SK-N-SH (cell line): ENCODE measurements at regions not wholly inside any gene's neighbourhood (a gene's known extent, or its start where the extent isn't known, plus 50 kb on each side); places are given as distances from the start of the nearest gene placed in this dataset.

Experiments used
- CTCF ChIA-PET: fragments of 300-600, 350-600 bp; formaldehyde crosslinking; extraction: SDS; loops from one replicate; lab custom pipeline; 2021; lab: Yijun Ruan, JAX
- POLR2A ChIA-PET: fragments of 350-600 bp; sonication (Branson Sonifier 250); formaldehyde crosslinking; extraction: SDS; loops from one replicate; lab custom pipeline; 2020; ENCODE audit warnings: antibody characterized with exemption, inconsistent platforms; lab: Yijun Ruan, JAX
- DNase-seq: peaks from one replicate; pipeline ENCODE4 v3.0.0; 2012
- H2AFZ ChIP-seq: fragments of 200-600 bp; sonication (generic); 2 replicates; pipeline ENCODE4 v1.8.1; 2016; ENCODE audit warnings: antibody characterized with exemption, mild to moderate bottlenecking, low read depth
- H3F3A ChIP-seq: fragments of 200-600 bp; sonication (generic); replicated peaks from 2 replicates; pipeline ENCODE3; 2016; ENCODE audit warnings: antibody characterized with exemption, mild to moderate bottlenecking; ENCODE audit not compliant: insufficient read depth
- H3K27ac ChIP-seq, 2 experiments: fragments of 200-500 bp in 1 of 2; fragments of 200-600 bp in 1 of 2; sonication (Bioruptor generic) in 1 of 2; sonication (generic), shearing (Covaris generic) in 1 of 2; 2 replicates each; pipeline versions ENCODE4 v1.5.1 to v1.6.1; 2014 to 2016; ENCODE audit warnings: low read depth in 2 of 2, inconsistent platforms in 1 of 2, low read length in 1 of 2, mild to moderate bottlenecking in 1 of 2, mixed read lengths in 1 of 2
- H3K27me3 ChIP-seq: fragments of 200-600 bp; sonication (generic), shearing (Covaris generic); 2 replicates; pipeline ENCODE4 v1.6.1; 2016; ENCODE audit warnings: mixed run types; ENCODE audit not compliant: insufficient read depth
- H3K36me3 ChIP-seq, 2 experiments: fragments of 200-500 bp in 1 of 2; fragments of 200-600 bp in 1 of 2; sonication (Bioruptor generic) in 1 of 2; sonication (generic) in 1 of 2; replicated peaks in 1 of 2; 2 replicates each; pipeline versions ENCODE3 to v1.5.1; 2014 to 2016; ENCODE audit warnings: low read length in 1 of 2, mild to moderate bottlenecking in 1 of 2; ENCODE audit not compliant: insufficient read depth in 2 of 2, control insufficient read depth in 1 of 2
- H3K4me1 ChIP-seq, 2 experiments: fragments of 200-500 bp in 1 of 2; fragments of 200-600 bp in 1 of 2; sonication (Bioruptor generic) in 1 of 2; sonication (generic), shearing (Covaris generic) in 1 of 2; 2 replicates each; pipeline versions ENCODE4 v1.5.1 to v1.6.1; 2014 to 2016; ENCODE audit warnings: low read depth in 1 of 2, low read length in 1 of 2, mixed run types in 1 of 2; ENCODE audit not compliant: insufficient read depth in 2 of 2, control insufficient read depth in 1 of 2
- H3K4me2 ChIP-seq: fragments of 200-600 bp; sonication (generic), shearing (Covaris generic); 2 replicates; pipeline ENCODE4 v1.6.1; 2017; ENCODE audit warnings: mixed run types
- H3K4me3 ChIP-seq, 2 experiments: fragments of 200-500 bp in 1 of 2; fragments of 200-600 bp in 1 of 2; sonication (Bioruptor generic) in 1 of 2; sonication (generic), shearing (Covaris generic) in 1 of 2; 2 replicates each; pipeline versions ENCODE4 v1.5.1 to v1.8.1; 2014 to 2016; ENCODE audit warnings: low read depth in 2 of 2, inconsistent platforms in 1 of 2, low read length in 1 of 2, mild to moderate bottlenecking in 1 of 2, mixed read lengths in 1 of 2, moderate library complexity in 1 of 2
- H3K79me2 ChIP-seq: fragments of 200-600 bp; sonication (generic); 2 replicates; pipeline ENCODE4 v1.8.1; 2017; ENCODE audit warnings: mild to moderate bottlenecking; ENCODE audit not compliant: insufficient read depth
- H3K9ac ChIP-seq: fragments of 200-600 bp; sonication (generic); 2 replicates; pipeline ENCODE4 v1.6.1; 2017; ENCODE audit warnings: mixed run types
- H3K9me2 ChIP-seq: fragments of 200-600 bp; sonication (generic); 2 replicates; pipeline ENCODE4 v1.6.1; 2017; ENCODE audit warnings: mixed run types
- H3K9me3 ChIP-seq: fragments of 200-600 bp; sonication (generic); 2 replicates; pipeline ENCODE4 v1.6.1; 2017; ENCODE audit warnings: mixed run types, mild to moderate bottlenecking, moderate library complexity
- H4K20me1 ChIP-seq: fragments of 200-600 bp; sonication (generic); 2 replicates; pipeline ENCODE4 v1.6.1; 2017; ENCODE audit warnings: mild to moderate bottlenecking, mixed run types; ENCODE audit not compliant: insufficient read depth
- ELF1 ChIP-seq: IDR thresholded peaks from 2 replicates; pipeline ENCODE4 v1.4.0; 2012
- EP300 ChIP-seq, 2 experiments: IDR thresholded peaks; 2 replicates each; pipeline versions ENCODE4 v1.4.0 to v1.6.1; 2012; ENCODE audit warnings: borderline replicate concordance in 1 of 2, low read depth in 1 of 2, low read length in 1 of 2
- FOSL2 ChIP-seq: IDR thresholded peaks from 2 replicates; pipeline ENCODE4 v1.4.0; 2012; ENCODE audit warnings: low read depth, mild to moderate bottlenecking, moderate library complexity, borderline replicate concordance
- FOXM1 ChIP-seq: IDR thresholded peaks from 2 replicates; pipeline ENCODE4 v1.4.0; 2012; ENCODE audit warnings: low read depth, mild to moderate bottlenecking
- GATA2 ChIP-seq: sonication (generic); formaldehyde crosslinking; IDR thresholded peaks from 2 replicates; pipeline ENCODE4 v1.5.0; 2020; ENCODE audit warnings: mild to moderate bottlenecking, missing genetic modification reagents
- JUND ChIP-seq: IDR thresholded peaks from 2 replicates; pipeline ENCODE4 v1.4.0; 2012
- MXI1 ChIP-seq: IDR thresholded peaks from 2 replicates; pipeline ENCODE4 v1.6.1; 2012; ENCODE audit warnings: mild to moderate bottlenecking, low read depth, low read length, improper control_type of control experiment
- NFIC ChIP-seq: IDR thresholded peaks from 2 replicates; pipeline ENCODE4 v1.4.0; 2012; ENCODE audit warnings: borderline replicate concordance
- POLR2AphosphoS5 ChIP-seq: IDR thresholded peaks from 2 replicates; pipeline ENCODE4 v1.6.1; 2012; ENCODE audit warnings: low read depth, low read length
- RAD21 ChIP-seq: IDR thresholded peaks from 2 replicates; pipeline ENCODE4 v1.6.1; 2012; ENCODE audit warnings: mild to moderate bottlenecking, low read length
- RCOR1 ChIP-seq: fragments of 150-350 bp; IDR thresholded peaks from 2 replicates; pipeline ENCODE4 v1.6.1; 2017; ENCODE audit warnings: antibody characterized with exemption, low read length
- SIN3A ChIP-seq: IDR thresholded peaks from 2 replicates; pipeline ENCODE4 v1.6.1; 2012; ENCODE audit warnings: low read depth, mild to moderate bottlenecking, low read length, moderate library complexity, borderline replicate concordance
- SMC3 ChIP-seq: IDR thresholded peaks from 2 replicates; pipeline ENCODE4 v1.6.1; 2012; ENCODE audit warnings: low read depth, low read length, improper control_type of control experiment
- TAF1 ChIP-seq: IDR thresholded peaks from 2 replicates; pipeline ENCODE4 v1.6.1; 2012; ENCODE audit warnings: low read depth, mild to moderate bottlenecking, low read length, moderate library complexity, borderline replicate concordance
- TCF12 ChIP-seq: IDR thresholded peaks from 2 replicates; pipeline ENCODE4 v1.4.0; 2012
- TEAD4 ChIP-seq: IDR thresholded peaks from 2 replicates; pipeline ENCODE4 v1.4.0; 2012; ENCODE audit warnings: mild to moderate bottlenecking, borderline replicate concordance; ENCODE audit not compliant: insufficient read depth
- WGBS: methylation state at CpG from one replicate; pipeline ENCODE4 v1.1.6; 2017; ENCODE audit warnings: low lambda C conversion rate; 5-methylcytosine and 5-hydroxymethylcytosine counted together
- TF ChIP-seq, protein P1 (sequence below): fragments of 150-350 bp; IDR thresholded peaks from 2 replicates; pipeline ENCODE4 v1.6.1; 2017; ENCODE audit warnings: antibody characterized with exemption, low read length, low read depth, borderline replicate concordance
- TF ChIP-seq, protein P2 (sequence below): IDR thresholded peaks from 2 replicates; pipeline ENCODE4 v1.6.1; 2012; ENCODE audit warnings: mild to moderate bottlenecking, low read depth, low read length, moderate library complexity
- TF ChIP-seq, protein P3 (sequence below): fragments of 150-350 bp; IDR thresholded peaks from 2 replicates; pipeline ENCODE4 v1.6.1; 2016; ENCODE audit warnings: mild to moderate bottlenecking, low read depth, low read length
- TF ChIP-seq, protein P4 (sequence below): IDR thresholded peaks from 2 replicates; pipeline ENCODE4 v1.4.0; 2012; ENCODE audit warnings: low read depth, borderline replicate concordance

DNA sequence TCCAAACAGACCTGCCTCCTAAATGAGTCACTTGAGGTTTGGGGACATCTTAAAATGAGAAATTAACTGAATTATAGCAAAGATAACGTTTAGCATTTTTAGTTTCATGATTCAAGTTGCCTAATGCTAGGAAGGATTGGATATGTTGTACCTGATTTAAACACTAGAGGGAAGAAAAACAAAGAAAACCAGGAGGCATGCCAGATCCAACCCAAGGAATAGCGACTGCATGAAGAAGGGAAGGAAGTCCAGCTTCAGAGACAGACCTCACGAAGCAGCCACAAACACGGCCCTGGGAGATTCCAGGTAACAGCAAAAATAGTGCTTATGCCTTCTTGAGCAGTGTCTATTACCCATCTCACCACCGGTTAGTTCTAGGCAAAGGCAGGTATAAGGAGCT is 499.9 kb upstream of the SPHKAP start (continued):
- TF ChIP-seq SMC3 (peak; percentile 13; the same call in 1 of the 2 replicates), NFIC (no peak), TAF1 (no peak), RAD21 (peak; percentile 55), TCF12 (no peak), TEAD4 (no peak)

DNA sequence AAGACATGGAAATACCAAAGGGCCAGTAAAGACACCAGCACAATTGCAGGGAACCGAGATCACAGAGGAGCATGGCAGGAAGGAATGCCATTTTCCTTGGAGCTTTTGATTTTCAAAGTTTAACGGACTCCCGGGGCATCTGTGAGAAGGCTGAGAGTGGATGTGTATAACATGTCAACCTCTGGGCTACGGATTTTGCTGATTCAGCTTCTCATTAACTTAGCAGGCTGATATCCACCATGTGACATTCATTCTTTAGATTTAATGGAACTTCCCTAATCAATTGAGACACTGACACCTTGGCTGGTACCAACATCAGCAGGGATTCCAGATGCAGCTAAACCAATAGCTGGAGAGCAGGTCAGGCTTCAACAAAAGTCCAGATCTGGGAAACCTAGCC is 496.6 kb upstream of the SPHKAP start:
- POLR2A ChIA-PET, result no interaction called here
- Histone ChIP-seq H2AFZ (no peak overlapping the region), H3K9me3 (no peaks in the 10 kb centered on the region), H3F3A (no peaks in the 10 kb centered on the region), H3K4me1 (peaks cover 0 to 7% of the 10 kb centered on the region in 2 experiments; a peak in 1 of 4 replicates), H3K27me3 (no peaks in the 10 kb centered on the region; the same call in 1 of the 2 replicates), H3K79me2 (no peaks in the 10 kb centered on the region), H3K36me3 (no peaks in the 10 kb centered on the region), H3K4me3 (no peak overlapping the region), H3K27ac (no peak overlapping the region), H4K20me1 (no peaks in the 10 kb centered on the region), H3K9me2 (no peaks in the 10 kb centered on the region), H3K9ac (no peak overlapping the region), H3K4me2 (no peak overlapping the region)
- TF ChIP-seq, protein P1, sequence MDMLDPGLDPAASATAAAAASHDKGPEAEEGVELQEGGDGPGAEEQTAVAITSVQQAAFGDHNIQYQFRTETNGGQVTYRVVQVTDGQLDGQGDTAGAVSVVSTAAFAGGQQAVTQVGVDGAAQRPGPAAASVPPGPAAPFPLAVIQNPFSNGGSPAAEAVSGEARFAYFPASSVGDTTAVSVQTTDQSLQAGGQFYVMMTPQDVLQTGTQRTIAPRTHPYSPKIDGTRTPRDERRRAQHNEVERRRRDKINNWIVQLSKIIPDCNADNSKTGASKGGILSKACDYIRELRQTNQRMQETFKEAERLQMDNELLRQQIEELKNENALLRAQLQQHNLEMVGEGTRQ, result no peak
- DNase-seq, result no peak
- CTCF ChIA-PET, result interaction anchor here (0.9 to 1.5 kb wide), 2 partner anchors 11 to 12 kb away, joined by 3 to 4 read pairs; no protein-coding TSS in a partner anchor
- 49% methylated on average over 4 of the region's 4 CpGs for WGBS

DNA sequence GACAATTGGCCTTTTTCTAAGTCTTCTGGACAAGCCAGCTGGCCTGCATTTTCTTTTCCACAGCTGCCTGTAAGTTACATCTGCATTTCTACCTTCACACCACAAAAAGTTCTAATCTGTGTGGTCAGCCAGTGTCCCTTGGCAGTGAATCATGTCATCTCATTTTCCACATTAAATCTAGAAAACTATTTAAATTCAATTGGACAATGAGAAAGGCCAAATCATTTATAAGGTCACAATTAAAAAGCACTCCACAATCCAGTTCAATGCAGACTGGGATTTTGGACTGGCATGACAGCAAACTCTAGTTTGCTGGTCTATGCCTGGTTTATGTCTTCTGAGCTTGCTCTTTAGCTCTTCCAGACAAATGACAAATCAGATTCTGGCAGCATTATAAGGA is 494.2 kb upstream of the SPHKAP start:
- H3K27me3 ChIP-seq, result no peaks in the 10 kb centered on the region
- H3K9me2 ChIP-seq, result no peaks in the 10 kb centered on the region
- H2AFZ ChIP-seq, result no peak overlapping the region
- no peak overlapping the region for H3K4me3 ChIP-seq
- POLR2A ChIA-PET, result no interaction called here
- peaks cover 0 to 3% of the 10 kb centered on the region in 2 experiments; a peak in 1 of 4 replicates for H3K4me1 ChIP-seq
- H3F3A ChIP-seq, result no peaks in the 10 kb centered on the region
- H3K9ac ChIP-seq, result no peak overlapping the region
- CTCF ChIA-PET, result interaction anchor here (1.7 to 2.3 kb wide), 3 partner anchors 9 to 786 kb away, joined by 5 to 9 read pairs (median 7); no protein-coding TSS in a partner anchor
- no peaks in the 10 kb centered on the region for H3K79me2 ChIP-seq
- H3K4me2 ChIP-seq, result no peak overlapping the region
- H3K36me3 ChIP-seq, result no peaks in the 10 kb centered on the region
- H3K27ac ChIP-seq, result peak overlapping the region in 1 of 2 experiments; percentile 28; a peak in 1 of 4 replicates
- H4K20me1 ChIP-seq, result no peaks in the 10 kb centered on the region
- peak; percentile 17 for DNase-seq
- no peaks in the 10 kb centered on the region for H3K9me3 ChIP-seq
- TF ChIP-seq RCOR1 (0 out of 2 replicates have a peak, but pooled peaks have one; percentile 35), TCF12 (peak; percentile 74), EP300 (IDR thresholded peaks at IDR 0.05; ENCODE audit: borderline replicate concordance in 1 of 2, low read depth in 1 of 2, low read length in 1 of 2) (peak in 1 of 2 experiments; percentile 58; a peak in 1 of 4 replicates), POLR2AphosphoS5 (no peak), JUND (0 out of 2 replicates have a peak, but pooled peaks have one; percentile 6), FOSL2 (no peak), SMC3 (no peak), FOXM1 (no peak), GATA2 (CRISPR knock-in tag) (no peak), MXI1 (no peak), ELF1 (no peak), TAF1 (no peak), SIN3A (no peak), NFIC (0 out of 2 replicates have a peak, but pooled peaks have one; percentile 7)
- TF ChIP-seq, protein P2, sequence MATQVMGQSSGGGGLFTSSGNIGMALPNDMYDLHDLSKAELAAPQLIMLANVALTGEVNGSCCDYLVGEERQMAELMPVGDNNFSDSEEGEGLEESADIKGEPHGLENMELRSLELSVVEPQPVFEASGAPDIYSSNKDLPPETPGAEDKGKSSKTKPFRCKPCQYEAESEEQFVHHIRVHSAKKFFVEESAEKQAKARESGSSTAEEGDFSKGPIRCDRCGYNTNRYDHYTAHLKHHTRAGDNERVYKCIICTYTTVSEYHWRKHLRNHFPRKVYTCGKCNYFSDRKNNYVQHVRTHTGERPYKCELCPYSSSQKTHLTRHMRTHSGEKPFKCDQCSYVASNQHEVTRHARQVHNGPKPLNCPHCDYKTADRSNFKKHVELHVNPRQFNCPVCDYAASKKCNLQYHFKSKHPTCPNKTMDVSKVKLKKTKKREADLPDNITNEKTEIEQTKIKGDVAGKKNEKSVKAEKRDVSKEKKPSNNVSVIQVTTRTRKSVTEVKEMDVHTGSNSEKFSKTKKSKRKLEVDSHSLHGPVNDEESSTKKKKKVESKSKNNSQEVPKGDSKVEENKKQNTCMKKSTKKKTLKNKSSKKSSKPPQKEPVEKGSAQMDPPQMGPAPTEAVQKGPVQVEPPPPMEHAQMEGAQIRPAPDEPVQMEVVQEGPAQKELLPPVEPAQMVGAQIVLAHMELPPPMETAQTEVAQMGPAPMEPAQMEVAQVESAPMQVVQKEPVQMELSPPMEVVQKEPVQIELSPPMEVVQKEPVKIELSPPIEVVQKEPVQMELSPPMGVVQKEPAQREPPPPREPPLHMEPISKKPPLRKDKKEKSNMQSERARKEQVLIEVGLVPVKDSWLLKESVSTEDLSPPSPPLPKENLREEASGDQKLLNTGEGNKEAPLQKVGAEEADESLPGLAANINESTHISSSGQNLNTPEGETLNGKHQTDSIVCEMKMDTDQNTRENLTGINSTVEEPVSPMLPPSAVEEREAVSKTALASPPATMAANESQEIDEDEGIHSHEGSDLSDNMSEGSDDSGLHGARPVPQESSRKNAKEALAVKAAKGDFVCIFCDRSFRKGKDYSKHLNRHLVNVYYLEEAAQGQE, result no peak
- TF ChIP-seq, protein P3, sequence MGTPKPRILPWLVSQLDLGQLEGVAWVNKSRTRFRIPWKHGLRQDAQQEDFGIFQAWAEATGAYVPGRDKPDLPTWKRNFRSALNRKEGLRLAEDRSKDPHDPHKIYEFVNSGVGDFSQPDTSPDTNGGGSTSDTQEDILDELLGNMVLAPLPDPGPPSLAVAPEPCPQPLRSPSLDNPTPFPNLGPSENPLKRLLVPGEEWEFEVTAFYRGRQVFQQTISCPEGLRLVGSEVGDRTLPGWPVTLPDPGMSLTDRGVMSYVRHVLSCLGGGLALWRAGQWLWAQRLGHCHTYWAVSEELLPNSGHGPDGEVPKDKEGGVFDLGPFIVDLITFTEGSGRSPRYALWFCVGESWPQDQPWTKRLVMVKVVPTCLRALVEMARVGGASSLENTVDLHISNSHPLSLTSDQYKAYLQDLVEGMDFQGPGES, result no peak
- TF ChIP-seq, protein P4, sequence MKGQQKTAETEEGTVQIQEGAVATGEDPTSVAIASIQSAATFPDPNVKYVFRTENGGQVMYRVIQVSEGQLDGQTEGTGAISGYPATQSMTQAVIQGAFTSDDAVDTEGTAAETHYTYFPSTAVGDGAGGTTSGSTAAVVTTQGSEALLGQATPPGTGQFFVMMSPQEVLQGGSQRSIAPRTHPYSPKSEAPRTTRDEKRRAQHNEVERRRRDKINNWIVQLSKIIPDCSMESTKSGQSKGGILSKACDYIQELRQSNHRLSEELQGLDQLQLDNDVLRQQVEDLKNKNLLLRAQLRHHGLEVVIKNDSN, result no peak
